Upper lobe of left lung (tissue), 6 donors: ENCODE measurements at regions not wholly inside any gene's neighbourhood (a gene's known extent, or its start where the extent isn't known, plus 50 kb on each side); places are given as distances from the start of the nearest gene placed in this dataset.
A peak's percentile ranks its signal among the peaks of the same experiment; 100 is the strongest.

Experiments
- ATAC-seq, 2 donors: fragments of 200-7000 bp; cut with Tn5 transposase; one replicate each; pipeline ENCODE4 v1.9.1; 2022; ENCODE audit warnings: mild to moderate bottlenecking in 2 of 2, moderate library complexity in 2 of 2; ENCODE audit not compliant: low FRiP score in 2 of 2
- DNase-seq, 2 donors: peaks; one replicate each; pipeline ENCODE4 v3.0.0-alpha.2; 2019 to 2020
- H3K27ac ChIP-seq, 4 donors: fragments of 200-600 bp; sonication (generic); one replicate each; pipeline ENCODE4 v1.5.1; 2016 to 2019
- H3K27me3 ChIP-seq, 4 donors: fragments of 200-600 bp; sonication (generic); one replicate each; pipeline ENCODE4 v1.5.1; 2017 to 2019
- H3K36me3 ChIP-seq, 4 donors: fragments of 200-600 bp; sonication (generic); one replicate each; pipeline ENCODE4 v1.5.1; 2016 to 2019
- H3K4me1 ChIP-seq, 4 donors: fragments of 200-600 bp; sonication (generic); one replicate each; pipeline ENCODE4 v1.5.1; 2018 to 2019
- H3K4me3 ChIP-seq, 4 donors: fragments of 200-600 bp; sonication (generic); one replicate each; pipeline ENCODE4 v1.5.1; 2017 to 2019; ENCODE audit warnings: mild to moderate bottlenecking in 2 of 4, moderate library complexity in 1 of 4
- H3K9me3 ChIP-seq, 4 donors: fragments of 200-600 bp; sonication (generic); one replicate each; pipeline ENCODE4 v1.5.1; 2018 to 2019
- CTCF ChIP-seq, 6 experiments: fragments of 450-650 bp in 4 of 6; fragments of 200-600 bp in 2 of 6; sonication (generic) in 2 of 6; IDR thresholded peaks; one replicate each; pipeline ENCODE4 v1.5.1; 2016 to 2019; ENCODE audit warnings: antibody characterized with exemption in 6 of 6
- EP300 ChIP-seq, 4 donors: sonication (generic); formaldehyde crosslinking; IDR thresholded peaks; one replicate each; pipeline ENCODE4 v1.5.1; 2017; ENCODE audit warnings: antibody characterized with exemption in 4 of 4, control low read depth in 2 of 4
- POLR2A ChIP-seq, 4 donors: fragments of 450-650 bp; IDR thresholded peaks; one replicate each; pipeline ENCODE4 v1.5.1; 2016 to 2017; ENCODE audit warnings: antibody characterized with exemption in 4 of 4, mild to moderate bottlenecking in 2 of 4
- POLR2AphosphoS5 ChIP-seq, 2 donors: sonication (generic); formaldehyde crosslinking; IDR thresholded peaks; one replicate each; pipeline ENCODE4 v1.5.1; 2017; ENCODE audit warnings: antibody characterized with exemption in 2 of 2
- WGBS, 2 donors: methylation state at CpG; one replicate each; pipeline ENCODE4 v1.1.5; 2017 to 2018; 5-methylcytosine and 5-hydroxymethylcytosine counted together
- donor health status: DM: no; HTN: no; CAD: no; lungs with moderate emphysema.
- donor health status: DM: no; HTN: yes; CAD: no; lungs with severe emphysema.

GRCh38 chr13:47437406-47437805 lies 540.6 kb upstream of the HTR2A start:
- no peak for DNase-seq
- no peaks in the 10 kb centered on the region for H3K36me3 ChIP-seq
- H3K27me3 ChIP-seq, result no peaks in the 10 kb centered on the region
- H3K4me3 ChIP-seq, result no peak overlapping the region
- peaks cover 0 to 4% (median 0%) of the 10 kb centered on the region in 4 donors for H3K9me3 ChIP-seq
- H3K4me1 ChIP-seq, result no peaks in the 10 kb centered on the region
- 55 to 61% methylated on average over 2 of the region's 2 CpGs for WGBS, 2 donors
- H3K27ac ChIP-seq, result no peak overlapping the region
- TF ChIP-seq EP300 (IDR thresholded peaks at IDR 0.05) (no peak), POLR2AphosphoS5 (IDR thresholded peaks at IDR 0.05) (no peak), CTCF (IDR thresholded peaks at IDR 0.05) (no peak), POLR2A (IDR thresholded peaks at IDR 0.05) (no peak)
- ATAC-seq, result no peak

DNA sequence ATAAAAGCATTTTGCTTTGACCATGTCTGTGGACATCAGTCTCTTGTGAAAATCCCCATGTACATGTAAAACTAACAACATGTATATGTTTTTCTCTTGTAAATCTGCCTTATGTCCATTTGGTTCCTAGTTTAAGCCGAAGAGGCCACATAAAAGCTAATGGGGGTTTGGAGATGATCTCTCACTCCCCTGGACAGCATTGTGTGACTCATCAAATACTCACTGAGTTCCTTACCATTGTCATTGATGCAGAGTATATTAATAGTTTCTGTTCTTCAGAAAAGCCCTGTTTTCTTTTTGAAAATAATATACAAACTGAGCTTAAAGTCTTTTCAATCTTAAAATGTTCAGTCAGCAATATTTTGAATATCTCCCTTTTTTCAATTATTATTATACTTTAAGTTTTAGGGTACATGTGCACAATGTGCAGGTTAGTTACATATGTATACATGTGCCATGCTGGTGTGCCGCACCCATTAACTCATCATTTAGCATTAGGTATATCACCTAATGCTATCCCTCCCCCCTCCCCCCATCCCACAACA lies 536.7 kb upstream of the HTR2A start:
- WGBS, 2 donors, result 86 to 89% methylated on average over 2 of the region's 2 CpGs
- Histone ChIP-seq H3K4me3 (no peak overlapping the region), H3K36me3 (no peaks in the 10 kb centered on the region), H3K27ac (no peak overlapping the region), H3K27me3 (no peaks in the 10 kb centered on the region), H3K9me3 (peaks cover 0 to 4% (median 0%) of the 10 kb centered on the region in 4 donors), H3K4me1 (no peaks in the 10 kb centered on the region)
- ATAC-seq (no peak), DNase-seq (no peak)
- TF ChIP-seq POLR2A (IDR thresholded peaks at IDR 0.05), result no peak
- no peak for TF ChIP-seq CTCF (IDR thresholded peaks at IDR 0.05)
- TF ChIP-seq POLR2AphosphoS5 (IDR thresholded peaks at IDR 0.05), result no peak
- no peak for TF ChIP-seq EP300 (IDR thresholded peaks at IDR 0.05)

GRCh38 chr13:47426126-47426849 lies 529.4 kb upstream of the HTR2A start:
- no peaks in the 10 kb centered on the region for H3K9me3 ChIP-seq
- H3K4me3 ChIP-seq, result no peak overlapping the region
- H3K27me3 ChIP-seq, result no peaks in the 10 kb centered on the region
- ATAC-seq (peak in 1 of 2 donors; percentile 59), DNase-seq (peak in 1 of 2 donors; percentile 34)
- no peak for TF ChIP-seq CTCF (IDR thresholded peaks at IDR 0.05)
- no peak for TF ChIP-seq POLR2AphosphoS5 (IDR thresholded peaks at IDR 0.05)
- peak in 1 of 4 donors; percentile 10 for TF ChIP-seq EP300 (IDR thresholded peaks at IDR 0.05)
- no peak overlapping the region for H3K27ac ChIP-seq
- no peaks in the 10 kb centered on the region for H3K36me3 ChIP-seq
- 61 to 76% methylated on average over 3 of the region's 3 CpGs for WGBS, 2 donors
- H3K4me1 ChIP-seq, result no peaks in the 10 kb centered on the region

DNA sequence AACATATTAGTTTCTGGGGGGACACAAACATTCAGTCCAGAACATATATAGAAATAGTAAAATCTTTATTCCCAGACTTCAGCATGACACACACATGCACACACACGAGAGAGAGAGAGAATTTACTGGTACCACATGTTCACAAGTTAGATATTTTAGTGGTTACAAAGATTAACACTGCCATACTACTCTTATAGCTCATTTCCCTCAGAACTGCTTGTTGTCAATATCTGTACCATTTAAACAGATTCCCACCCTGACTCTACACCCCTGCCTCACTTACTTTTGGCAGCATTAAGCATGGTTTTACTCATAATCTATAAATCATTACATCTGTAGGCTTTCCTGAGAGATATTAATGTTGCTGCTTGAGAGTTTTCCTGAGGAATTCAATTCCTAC lies 524.7 kb upstream of the HTR2A start:
- DNase-seq, result no peak
- TF ChIP-seq POLR2AphosphoS5 (IDR thresholded peaks at IDR 0.05) (no peak), EP300 (IDR thresholded peaks at IDR 0.05) (no peak), CTCF (IDR thresholded peaks at IDR 0.05) (no peak)
- H3K27ac ChIP-seq, result no peak overlapping the region
- H3K4me3 ChIP-seq, result no peak overlapping the region
- no peak for ATAC-seq
- no peaks in the 10 kb centered on the region for H3K9me3 ChIP-seq
- WGBS, 2 donors, result 46 to 78% methylated on average over 1 of the region's 1 CpG
- no peaks in the 10 kb centered on the region for H3K4me1 ChIP-seq
- no peaks in the 10 kb centered on the region for H3K27me3 ChIP-seq
- H3K36me3 ChIP-seq, result no peaks in the 10 kb centered on the region

DNA sequence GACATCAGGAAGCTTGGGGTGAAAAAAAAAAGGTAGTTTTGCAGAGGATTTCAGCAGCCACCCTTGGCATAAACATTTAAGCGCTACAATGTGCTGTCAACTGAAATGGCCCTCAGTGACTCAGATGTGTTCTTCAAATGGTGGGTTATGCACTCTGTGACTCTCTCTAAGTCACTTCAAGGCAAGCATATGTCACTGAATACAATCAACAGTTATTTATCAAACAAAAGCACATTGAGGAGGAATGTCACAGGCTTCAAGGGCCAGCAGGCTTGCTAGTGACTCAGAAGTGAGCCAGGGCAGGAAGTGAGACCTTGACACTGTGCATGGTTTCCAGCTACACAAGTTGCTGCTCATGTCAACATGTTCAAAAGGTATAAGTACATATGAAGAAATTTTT lies 523.7 kb upstream of the HTR2A start:
- no peak for DNase-seq
- 63 to 79% methylated on average over 1 of the region's 1 CpG for WGBS, 2 donors
- Histone ChIP-seq H3K4me3 (no peak overlapping the region), H3K9me3 (no peaks in the 10 kb centered on the region), H3K36me3 (no peaks in the 10 kb centered on the region), H3K27ac (no peak overlapping the region), H3K4me1 (no peaks in the 10 kb centered on the region), H3K27me3 (no peaks in the 10 kb centered on the region)
- no peak for ATAC-seq
- TF ChIP-seq EP300 (IDR thresholded peaks at IDR 0.05) (no peak), POLR2A (IDR thresholded peaks at IDR 0.05) (no peak), POLR2AphosphoS5 (IDR thresholded peaks at IDR 0.05) (no peak), CTCF (IDR thresholded peaks at IDR 0.05) (no peak)
